HEK293T (cell line): ENCODE measurements at regions not wholly inside any gene's neighbourhood (a gene's known extent, or its start where the extent isn't known, plus 50 kb on each side); places are given as distances from the start of the nearest gene placed in this dataset.

Source experiments
- FOXM1 ChIP-seq: fragments of 450-650 bp; IDR thresholded peaks from 2 replicates; pipeline ENCODE4 v1.6.1; 2017; ENCODE audit warnings: mild to moderate bottlenecking, borderline replicate concordance
- HDGF ChIP-seq: fragments of 450-650 bp; IDR thresholded peaks from 2 replicates; pipeline ENCODE4 v1.6.1; 2017; ENCODE audit warnings: antibody characterized with exemption, borderline replicate concordance
- L3MBTL2 ChIP-seq: fragments of 450-650 bp; conservative IDR thresholded peaks from 2 replicates; pipeline ENCODE4 v1.6.1; 2016; ENCODE audit warnings: mild to moderate bottlenecking
- TARDBP ChIP-seq: fragments of 450-650 bp; IDR thresholded peaks from 2 replicates; pipeline ENCODE4 v1.6.1; 2016

DNA sequence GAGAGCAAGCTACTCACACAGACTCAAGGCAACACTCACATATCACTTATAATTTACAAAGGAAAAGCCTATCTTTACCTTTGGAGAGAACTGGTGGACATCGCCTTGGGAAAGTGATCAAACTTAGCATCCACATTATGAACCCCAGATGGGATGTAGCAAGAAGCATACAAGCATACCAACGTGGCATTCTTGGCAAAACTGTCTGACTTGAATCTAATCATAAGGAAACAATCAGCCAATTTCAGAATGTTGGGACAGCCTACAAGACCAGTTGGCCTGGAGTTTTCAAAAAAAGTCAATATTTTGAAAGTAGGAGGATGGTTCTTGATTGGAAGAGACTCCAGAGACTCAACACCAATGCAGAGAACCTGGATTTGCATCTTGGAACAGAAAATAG lies 79.1 kb upstream of the PMAIP1 start:
- TF ChIP-seq HDGF (no peak), L3MBTL2 (no peak), FOXM1 (no peak), TARDBP (no peak)
